ENCODE measurements at regions not wholly inside any gene's neighbourhood (a gene's known extent, or its start where the extent isn't known, plus 50 kb on each side); places are given as distances from the start of the nearest gene placed in this dataset.

DNA sequence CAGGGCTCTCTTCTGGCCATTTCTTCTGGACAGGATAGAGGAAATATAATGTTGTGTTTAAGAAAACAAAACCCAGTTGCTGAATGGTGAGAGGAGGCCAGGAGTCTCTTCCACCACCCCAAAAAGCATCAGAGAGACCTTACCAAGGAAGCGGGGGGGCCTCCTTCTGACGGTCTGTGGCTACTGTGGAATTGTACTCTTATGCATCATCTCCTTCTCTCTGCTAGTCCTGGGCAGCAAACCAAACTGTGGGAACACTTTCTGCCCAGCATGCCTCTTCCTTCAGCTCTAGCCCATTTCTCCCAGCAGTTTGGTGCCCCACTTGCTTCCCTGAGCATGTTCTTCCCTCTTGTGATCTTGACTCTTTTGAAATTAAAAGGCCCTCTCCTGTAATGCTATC is 157.7 kb downstream of the HHIPL2 start:
- no peak for FAIRE-seq
- WGBS, 2 donors = 76 to 84% methylated on average over 2 of the region's 2 CpGs
- no peak for ATAC-seq
- H3K36me3 ChIP-seq = no peaks in the 10 kb centered on the region
- no peak for TF ChIP-seq CTCF (IDR thresholded peaks at IDR 0.05)
- H3K27ac ChIP-seq = no peak overlapping the region
- H3K4me3 ChIP-seq = no peak overlapping the region
- intact Hi-C loops (cut with DNase I) = no loop called here
- no peaks in the 10 kb centered on the region for H3K9me3 ChIP-seq
- no peak for DNase-seq
- H3K4me1 ChIP-seq = no peaks in the 10 kb centered on the region
- no peaks in the 10 kb centered on the region for H3K27me3 ChIP-seq

GRCh38 chr1:222387007-222387814 is 160.7 kb downstream of the HHIPL2 start:
- Histone ChIP-seq H3K4me1 (no peaks in the 10 kb centered on the region), H3K9me3 (no peaks in the 10 kb centered on the region), H3K27me3 (no peaks in the 10 kb centered on the region), H3K27ac (no peak overlapping the region), H3K4me3 (no peak overlapping the region), H3K36me3 (no peaks in the 10 kb centered on the region)
- intact Hi-C loops (cut with DNase I) = no loop called here
- ATAC-seq = no peak
- no peak for FAIRE-seq
- TF ChIP-seq CTCF (IDR thresholded peaks at IDR 0.05) = no peak
- no peak for DNase-seq
- WGBS, 2 donors = 79 to 84% methylated on average over 8 of the region's 8 CpGs

GRCh38 chr1:222385955-222386354 is 161.9 kb downstream of the HHIPL2 start:
- no peak overlapping the region for H3K27ac ChIP-seq
- no peak overlapping the region for H3K4me3 ChIP-seq
- FAIRE-seq (no peak), ATAC-seq (no peak), DNase-seq (no peak)
- no peaks in the 10 kb centered on the region for H3K4me1 ChIP-seq
- H3K9me3 ChIP-seq = no peaks in the 10 kb centered on the region
- H3K27me3 ChIP-seq = no peaks in the 10 kb centered on the region
- 51 to 58% methylated on average over 1 of the region's 1 CpG for WGBS, 2 donors
- no peaks in the 10 kb centered on the region for H3K36me3 ChIP-seq
- intact Hi-C loops (cut with DNase I) = no loop called here
- TF ChIP-seq CTCF (IDR thresholded peaks at IDR 0.05) = no peak

- intact Hi-C loops (cut with DNase I) = no loop called here
- no peak for TF ChIP-seq CTCF (IDR thresholded peaks at IDR 0.05)
- no peaks in the 10 kb centered on the region for H3K9me3 ChIP-seq
- DNase-seq = no peak
- H3K27me3 ChIP-seq = no peaks in the 10 kb centered on the region
- no peak for FAIRE-seq
- no peak overlapping the region for H3K4me3 ChIP-seq
- H3K27ac ChIP-seq = no peak overlapping the region
- no peak for ATAC-seq
- H3K36me3 ChIP-seq = no peaks in the 10 kb centered on the region
- H3K4me1 ChIP-seq = no peaks in the 10 kb centered on the region
These were observed 162.6 kb downstream of the HHIPL2 start for GRCh38 chr1:222385262-222385661.

DNA sequence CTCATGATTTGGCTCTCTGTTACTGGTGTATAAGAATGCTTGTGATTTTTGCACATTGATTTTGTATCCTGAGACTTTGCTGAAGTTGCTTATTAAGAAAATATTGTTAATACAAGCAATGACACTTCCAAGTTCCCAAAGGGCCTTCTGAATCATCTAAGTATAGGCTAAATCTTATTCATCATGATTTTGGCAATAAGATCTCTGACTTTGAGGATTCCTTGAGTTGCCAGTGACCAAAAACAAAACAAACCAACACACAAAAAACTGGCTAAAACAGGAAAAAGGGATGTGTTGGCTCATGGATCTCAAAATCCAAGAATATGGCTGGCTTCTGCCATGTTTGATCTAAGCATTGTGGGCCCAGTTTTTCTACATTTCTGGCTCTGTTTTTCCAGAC is 163.4 kb downstream of the HHIPL2 start:
- TF ChIP-seq CTCF (IDR thresholded peaks at IDR 0.05) = no peak
- intact Hi-C loops (cut with DNase I) = no loop called here
- ATAC-seq = no peak
- no peak for DNase-seq
- no peak overlapping the region for H3K27ac ChIP-seq
- no peak for FAIRE-seq
- H3K4me1 ChIP-seq = no peaks in the 10 kb centered on the region
- H3K27me3 ChIP-seq = no peaks in the 10 kb centered on the region
- H3K4me3 ChIP-seq = no peak overlapping the region
- no peaks in the 10 kb centered on the region for H3K9me3 ChIP-seq
- H3K36me3 ChIP-seq = no peaks in the 10 kb centered on the region
